GM21528 (cell line): ENCODE measurements at regions not wholly inside any gene's neighbourhood (a gene's known extent, or its start where the extent isn't known, plus 50 kb on each side); places are given as distances from the start of the nearest gene placed in this dataset.

ENCODE experiments used
- ATAC-seq: cut with Tn5 transposase; IDR thresholded peaks from one replicate; pipeline ENCODE4 v1.9.1; 2021; ENCODE audit warnings: mild to moderate bottlenecking, moderate library complexity; ENCODE audit not compliant: unreplicated experiment, low FRiP score

DNA sequence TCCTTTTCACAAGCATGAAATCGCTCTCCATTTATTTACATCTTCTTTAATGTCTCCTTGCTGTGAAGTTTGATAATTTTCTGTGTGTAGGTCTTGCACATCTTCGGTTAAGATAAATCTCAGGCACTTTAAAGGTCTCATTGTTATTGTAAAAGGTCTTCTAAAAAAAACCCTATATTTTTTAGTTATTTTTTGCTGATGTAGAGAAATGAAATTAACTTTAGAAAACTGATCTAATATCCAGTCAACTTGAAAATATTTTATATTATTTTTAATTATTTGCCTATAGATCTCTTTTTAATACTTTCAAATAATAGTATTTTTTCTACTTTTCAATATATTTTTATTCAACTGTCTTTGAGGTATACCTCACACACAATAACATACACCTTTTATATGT lies 169.4 kb downstream of the INSIG2 start:
- no peak for ATAC-seq

DNA sequence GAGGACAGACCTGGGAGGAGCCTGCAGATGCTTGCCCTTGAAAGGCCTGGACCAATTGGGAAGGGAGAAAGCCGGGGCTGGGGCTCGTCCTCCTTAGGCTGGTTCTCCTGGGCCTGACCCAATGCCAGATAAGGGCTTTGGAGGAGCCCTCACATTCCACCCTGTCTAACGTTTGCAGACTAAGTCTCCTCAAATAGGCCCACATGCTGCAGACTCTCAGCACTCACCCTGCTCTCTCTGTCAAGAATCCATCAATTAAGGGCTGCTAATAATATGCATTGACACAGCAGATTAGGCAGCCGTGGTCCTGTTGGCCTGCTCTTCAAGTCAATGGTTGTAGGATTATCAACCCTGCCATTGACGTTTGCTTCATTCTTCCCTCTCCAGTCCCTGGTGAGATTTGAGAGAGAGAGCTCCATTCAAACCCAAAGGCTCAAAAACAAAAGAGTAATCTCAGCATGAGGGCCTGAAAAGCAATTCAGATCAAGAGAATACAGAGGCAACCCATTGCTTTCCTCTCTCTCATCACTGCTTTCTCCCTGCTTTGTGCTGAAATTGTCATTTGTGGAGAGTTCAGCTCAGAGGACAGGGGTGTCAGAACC lies 167.6 kb downstream of the INSIG2 start:
- ATAC-seq = no peak

DNA sequence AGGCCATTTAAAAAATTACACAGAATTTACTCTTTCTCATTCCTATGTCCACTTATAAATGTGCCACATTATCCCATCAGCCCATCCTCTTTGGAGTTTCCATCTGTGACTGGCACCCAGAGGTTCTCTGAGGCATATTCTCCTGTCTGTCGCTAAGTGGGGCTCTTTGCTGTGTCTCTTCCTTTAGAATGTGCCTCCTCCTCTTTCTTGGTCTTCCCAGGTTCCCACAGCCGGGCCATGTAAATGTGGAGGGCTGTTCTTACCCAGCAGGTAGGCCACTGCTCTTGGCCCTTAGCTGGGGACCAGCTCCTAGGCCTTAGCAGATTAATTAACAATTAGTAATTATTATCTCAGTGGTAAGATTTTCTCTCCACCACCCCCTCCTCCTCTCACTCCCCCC lies 167.0 kb downstream of the INSIG2 start:
- ATAC-seq = no peak

DNA sequence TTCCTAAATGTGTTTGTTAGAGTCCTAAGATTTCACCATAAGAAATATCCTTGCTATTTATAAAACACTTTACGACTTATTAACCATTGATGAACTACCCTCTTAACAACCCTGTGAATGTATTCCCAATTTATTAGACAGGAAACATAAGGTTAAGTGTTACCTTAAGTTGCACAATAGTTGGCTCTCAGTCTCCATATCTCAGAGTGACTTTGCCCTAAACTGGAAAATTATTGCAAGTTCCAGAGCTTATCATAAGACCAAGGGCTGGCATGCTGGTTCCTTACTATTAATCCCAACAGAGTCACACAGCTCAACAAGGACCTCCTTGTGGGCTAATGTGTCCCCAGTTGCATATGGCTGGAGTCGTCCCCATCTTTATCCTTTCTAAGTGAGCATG lies 165.8 kb downstream of the INSIG2 start:
- no peak for ATAC-seq

DNA sequence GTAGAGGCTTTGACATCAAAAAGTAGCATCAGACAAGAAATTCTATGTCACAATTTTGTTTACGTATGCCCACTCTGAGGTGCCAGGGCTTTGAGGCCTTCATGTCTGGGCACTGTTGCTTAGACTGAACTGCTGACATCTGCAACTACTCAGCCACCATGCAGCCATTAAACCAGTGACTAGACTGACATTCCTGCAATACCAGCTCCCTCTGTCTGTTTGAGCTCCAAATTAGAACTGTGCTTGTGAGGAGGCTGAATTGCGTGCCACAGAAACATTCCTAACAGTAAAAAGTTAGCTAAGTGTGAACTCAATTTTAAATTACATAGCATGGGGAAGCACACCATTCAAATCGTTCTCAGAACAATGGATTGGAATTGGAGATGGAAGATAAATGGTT lies 163.2 kb downstream of the INSIG2 start:
- ATAC-seq = no peak

DNA sequence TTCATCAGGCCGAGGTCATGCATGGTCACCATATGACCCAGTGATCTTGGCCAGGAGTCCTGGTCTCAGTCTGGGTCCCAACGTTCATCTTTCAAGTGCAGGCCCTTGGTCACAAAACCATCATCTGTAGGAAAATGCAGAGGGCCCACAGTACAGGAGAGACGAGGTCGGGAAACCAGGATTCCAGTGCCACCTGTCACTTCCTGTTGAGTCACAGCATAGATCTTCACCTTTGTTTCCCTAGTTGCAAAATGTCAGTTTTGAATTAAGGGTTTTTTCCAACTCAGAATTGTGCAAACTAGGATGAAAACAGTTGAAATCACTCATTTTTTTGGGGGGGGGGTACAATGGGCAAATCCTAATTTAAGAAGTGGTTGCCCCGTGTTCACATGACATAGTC lies 162.2 kb downstream of the INSIG2 start:
- no peak for ATAC-seq

DNA sequence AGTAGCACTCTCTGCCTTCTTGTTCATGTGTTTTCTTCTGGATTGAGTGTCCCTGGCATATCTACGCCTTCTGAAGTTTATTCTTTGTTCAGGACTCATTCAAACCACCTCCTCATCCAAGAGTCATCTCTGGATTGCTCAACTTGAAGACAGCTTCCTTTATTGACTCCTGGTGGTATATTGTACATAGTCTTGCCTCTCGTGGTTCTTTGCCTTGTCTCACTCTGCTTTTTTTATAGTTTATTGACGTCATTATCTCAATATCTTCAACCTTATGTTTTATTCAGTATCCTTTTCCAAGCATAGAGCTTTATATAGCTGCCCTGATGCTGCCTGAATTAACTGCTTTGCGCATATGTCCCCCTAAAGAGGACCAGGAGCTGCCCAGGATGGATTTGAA lies 161.7 kb downstream of the INSIG2 start:
- no peak for ATAC-seq

DNA sequence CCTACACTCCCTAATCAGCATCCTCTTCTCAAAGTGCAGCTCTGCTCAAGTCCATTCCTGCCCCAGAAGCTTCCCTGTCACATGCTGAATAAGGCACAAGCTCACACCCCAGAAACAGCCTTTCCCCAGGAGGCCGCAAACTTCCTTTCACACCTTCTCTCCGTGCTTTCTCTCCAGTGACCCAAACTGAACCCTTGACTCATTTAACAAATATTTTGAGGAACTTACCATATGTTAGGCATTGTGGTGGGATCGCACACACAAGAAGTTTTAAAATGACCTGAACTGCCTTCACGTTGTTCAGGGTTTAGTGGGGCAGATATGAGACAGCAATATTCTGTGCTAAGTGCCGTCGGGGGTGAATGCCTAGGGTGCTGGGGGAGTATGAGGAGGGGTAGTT lies 161.3 kb downstream of the INSIG2 start:
- ATAC-seq = peak; percentile 71

DNA sequence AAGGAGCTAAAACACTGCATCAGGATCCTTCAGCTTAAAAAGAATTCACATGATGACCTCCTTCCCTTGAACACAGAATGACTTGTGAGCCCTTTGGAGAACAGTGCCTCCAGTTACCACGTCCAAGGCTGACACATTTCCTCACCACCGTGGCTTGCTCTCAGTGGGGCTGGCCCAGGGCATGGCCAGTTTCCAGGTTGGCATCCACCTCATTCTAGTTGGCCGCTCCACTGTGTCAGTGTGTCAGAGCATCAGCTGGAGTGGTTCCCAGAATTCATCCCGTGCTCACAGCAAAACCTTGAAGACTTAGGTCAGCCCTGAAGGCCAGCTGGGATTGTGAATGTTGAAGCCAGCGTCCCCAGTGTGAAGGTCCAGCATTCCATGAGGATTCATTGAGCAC lies 158.5 kb downstream of the INSIG2 start:
- no peak for ATAC-seq

DNA sequence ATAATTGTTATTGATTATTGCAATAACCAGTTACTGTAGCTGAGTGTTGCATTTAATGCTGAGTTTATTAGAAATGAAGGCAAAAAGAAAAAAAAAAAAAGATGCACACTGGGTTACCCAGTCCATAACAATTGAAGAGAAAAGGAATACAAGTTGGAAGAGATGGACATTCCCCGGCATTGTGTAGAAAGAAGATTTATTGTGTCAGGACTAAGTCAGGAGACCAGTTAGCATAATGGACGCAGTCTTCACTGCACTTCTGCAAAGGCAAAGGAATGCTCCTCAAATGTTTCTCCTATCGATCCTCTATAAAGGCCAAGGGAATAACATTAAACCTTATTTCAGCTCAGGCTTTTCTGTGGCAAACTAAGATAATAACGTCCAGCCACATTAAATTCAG lies 157.8 kb downstream of the INSIG2 start:
- ATAC-seq = no peak

DNA sequence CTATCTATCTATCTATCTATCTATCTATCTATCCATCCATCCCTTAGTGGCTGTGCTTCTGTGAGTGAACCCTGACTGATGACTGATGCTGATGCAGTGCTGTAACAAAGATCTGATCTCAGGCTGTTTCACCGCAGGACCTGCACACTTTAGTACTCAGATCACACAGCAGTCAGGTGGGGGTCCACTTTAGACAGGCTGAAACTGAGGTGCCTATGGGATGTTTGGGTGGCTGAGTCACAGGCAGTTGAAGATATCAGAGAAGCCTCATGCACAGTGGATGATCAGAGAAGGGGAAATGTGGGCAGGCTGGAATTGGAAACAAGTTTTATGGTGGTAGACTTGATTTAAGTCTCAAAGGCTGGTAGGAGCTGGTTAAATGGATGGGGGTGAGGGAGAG lies 156.4 kb downstream of the INSIG2 start:
- ATAC-seq = no peak

DNA sequence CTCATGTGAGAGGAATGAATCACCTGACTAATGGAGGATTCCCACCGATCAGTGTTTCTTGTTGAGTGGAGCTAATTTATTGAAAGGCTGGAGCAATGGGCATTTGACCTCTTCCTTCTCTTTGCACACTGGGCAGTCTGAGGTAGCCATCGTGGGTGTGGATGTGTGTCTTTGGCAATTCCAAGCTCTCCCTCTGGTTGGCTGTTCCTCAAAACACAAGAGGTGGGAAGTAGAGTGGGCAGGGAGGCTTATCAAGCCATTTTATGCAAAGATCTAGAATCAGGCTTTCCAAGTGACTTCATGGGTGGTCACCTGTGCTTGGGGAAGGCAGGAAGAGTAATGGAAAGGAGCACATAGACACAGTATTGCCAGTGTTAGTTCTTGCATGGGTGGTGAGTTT lies 154.8 kb downstream of the INSIG2 start:
- no peak for ATAC-seq

DNA sequence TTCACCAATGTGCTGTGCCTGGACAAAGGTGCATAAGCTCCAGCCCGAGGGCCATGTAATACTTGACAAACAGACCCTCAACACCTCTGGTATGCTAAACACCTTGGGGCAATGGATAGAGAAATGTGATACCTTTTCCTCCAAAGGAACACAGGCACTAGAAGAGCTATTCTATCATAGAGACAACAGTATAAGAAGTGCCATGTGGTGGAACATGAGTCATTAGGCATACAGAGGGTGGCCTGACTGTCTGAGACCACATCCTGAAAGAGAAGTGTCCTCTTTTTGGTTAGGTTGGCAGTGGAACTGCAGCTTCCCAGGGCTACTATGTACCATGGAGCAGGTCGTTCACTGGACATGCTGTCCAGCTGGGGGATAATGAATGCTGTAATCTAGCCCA lies 153.9 kb downstream of the INSIG2 start:
- no peak for ATAC-seq

DNA sequence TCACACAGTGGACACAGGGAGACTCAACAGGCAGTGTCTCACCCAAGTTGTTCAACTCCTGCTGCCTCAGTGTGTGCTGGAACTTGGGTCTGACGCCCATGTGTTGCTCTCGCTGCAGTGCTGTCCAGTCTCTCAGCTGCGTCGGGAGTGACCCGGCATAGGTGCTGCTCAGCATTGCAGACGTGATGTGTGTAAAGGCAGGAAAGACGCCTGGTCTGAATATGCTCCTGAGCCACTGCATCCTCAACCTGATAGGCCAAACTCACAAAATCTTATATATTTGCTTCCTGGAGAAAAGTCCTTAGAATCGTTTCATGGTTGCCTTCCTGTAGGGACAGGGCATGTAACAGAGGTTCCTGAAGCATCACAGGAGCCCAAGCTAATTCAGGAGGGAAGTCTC lies 152.9 kb downstream of the INSIG2 start:
- ATAC-seq = no peak

DNA sequence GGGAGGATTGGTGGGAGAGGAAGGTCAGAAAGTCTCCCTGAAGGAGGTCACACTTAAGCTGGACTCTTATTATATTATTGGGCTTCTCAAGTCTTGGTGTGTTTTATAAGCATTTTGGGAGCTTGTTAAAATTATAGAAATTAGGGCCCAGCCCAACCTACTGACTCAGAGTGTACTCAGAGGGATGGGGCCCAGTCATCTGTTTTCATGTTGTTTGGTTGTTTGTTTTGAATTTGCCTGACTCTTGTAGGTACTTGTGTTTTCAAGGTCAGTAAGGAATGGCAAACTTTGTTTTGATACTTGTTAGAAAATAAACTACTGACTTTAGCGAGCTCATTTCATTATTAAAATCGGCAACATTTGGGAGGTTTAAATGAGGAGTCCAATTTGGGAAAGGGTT lies 152.0 kb downstream of the INSIG2 start:
- no peak for ATAC-seq

DNA sequence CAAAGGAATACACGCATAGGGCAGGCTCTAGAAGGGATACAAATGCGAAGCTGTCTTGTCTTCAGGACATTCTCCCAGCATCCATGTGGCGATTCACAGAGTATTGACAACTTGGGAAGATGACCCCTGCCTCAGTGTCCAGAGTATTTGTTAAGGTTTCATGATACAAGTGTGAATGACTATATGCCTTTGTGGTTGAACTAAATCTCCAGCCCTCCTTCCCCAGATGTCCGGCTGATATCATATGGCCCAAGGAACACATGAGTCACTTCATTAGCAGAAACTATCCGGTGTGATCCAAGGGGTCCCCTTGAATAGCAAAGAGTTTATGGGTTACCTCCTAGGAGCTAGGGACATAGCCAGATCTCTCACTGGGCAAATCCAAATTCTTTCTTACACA lies 151.0 kb downstream of the INSIG2 start:
- no peak for ATAC-seq

DNA sequence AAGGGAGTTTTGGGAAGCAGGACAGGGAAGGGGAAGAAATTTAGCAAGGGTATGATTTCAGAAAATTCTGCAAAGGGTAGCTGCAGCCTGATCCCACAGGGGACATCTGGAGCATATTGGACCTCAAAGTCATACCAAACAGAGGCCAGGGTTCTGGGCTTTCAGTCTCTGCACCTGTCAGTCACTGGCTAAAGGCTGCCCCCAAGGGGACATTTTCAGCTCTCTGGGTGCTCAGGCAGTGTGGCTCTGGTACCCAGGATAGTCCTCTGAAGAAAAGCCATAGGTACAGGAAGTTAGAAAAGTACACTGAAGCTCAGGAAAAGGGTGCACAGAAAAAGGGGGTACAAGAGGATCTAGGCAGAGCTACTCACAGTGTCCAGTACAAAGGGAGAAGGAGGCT lies 149.2 kb downstream of the INSIG2 start:
- no peak for ATAC-seq

DNA sequence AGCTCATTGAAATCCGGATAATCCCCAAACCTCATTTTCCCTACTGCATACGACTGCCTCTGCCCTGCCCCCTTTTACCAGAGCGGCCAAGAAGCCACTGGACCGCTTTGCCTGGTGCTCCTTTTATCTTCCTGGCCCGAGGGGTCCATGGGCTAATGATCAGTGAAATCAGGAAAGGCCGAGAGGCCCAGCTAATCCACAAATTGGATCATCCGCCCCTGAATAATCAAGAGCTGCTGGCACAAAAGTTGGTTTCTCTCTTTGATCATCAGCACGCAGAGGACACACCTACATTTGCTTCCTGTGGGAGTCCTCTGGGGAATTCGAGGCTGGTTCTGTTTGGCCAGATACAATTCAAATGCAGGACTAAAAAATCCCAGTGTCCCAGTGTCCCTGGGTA lies 144.5 kb downstream of the INSIG2 start:
- ATAC-seq = no peak

DNA sequence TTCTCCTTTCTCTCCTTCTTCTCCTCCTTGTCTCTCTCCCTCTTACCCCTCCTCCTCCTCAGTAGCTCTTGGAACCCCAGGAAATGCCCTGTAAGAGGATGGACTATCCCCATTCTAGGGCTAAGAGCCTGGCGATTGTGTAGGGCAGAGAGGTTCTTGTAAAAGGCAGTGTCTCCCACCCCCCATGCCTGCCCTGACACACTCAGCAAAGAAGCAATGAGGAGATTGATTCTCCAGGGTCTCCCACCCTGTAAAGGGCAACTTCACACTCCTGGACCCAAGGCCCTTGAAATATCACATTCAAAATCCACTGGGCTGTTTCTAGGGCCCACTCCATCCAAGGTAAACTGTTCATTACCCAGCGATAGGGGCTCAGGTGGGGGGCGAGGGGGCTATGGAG lies 144.1 kb downstream of the INSIG2 start:
- ATAC-seq = no peak

DNA sequence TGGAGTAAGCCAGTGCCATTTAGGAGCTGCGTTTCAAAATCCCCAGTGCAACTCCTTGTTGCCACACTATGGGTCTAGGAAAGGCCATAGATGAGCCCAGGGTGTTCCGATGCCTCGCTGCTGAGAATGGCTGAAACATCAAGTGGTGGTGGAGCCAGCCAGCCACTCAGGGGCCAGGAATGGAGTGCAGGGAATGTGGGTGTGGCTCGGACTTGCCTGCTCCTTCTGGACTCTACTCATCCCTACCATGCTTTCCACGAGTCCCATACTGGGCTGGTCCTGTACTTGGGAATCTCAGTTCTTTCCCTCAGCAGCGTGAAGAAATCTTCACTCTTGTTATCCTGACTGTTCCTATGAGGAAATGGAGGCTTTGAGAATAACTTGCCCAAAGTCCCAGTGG lies 143.5 kb downstream of the INSIG2 start:
- ATAC-seq = no peak

DNA sequence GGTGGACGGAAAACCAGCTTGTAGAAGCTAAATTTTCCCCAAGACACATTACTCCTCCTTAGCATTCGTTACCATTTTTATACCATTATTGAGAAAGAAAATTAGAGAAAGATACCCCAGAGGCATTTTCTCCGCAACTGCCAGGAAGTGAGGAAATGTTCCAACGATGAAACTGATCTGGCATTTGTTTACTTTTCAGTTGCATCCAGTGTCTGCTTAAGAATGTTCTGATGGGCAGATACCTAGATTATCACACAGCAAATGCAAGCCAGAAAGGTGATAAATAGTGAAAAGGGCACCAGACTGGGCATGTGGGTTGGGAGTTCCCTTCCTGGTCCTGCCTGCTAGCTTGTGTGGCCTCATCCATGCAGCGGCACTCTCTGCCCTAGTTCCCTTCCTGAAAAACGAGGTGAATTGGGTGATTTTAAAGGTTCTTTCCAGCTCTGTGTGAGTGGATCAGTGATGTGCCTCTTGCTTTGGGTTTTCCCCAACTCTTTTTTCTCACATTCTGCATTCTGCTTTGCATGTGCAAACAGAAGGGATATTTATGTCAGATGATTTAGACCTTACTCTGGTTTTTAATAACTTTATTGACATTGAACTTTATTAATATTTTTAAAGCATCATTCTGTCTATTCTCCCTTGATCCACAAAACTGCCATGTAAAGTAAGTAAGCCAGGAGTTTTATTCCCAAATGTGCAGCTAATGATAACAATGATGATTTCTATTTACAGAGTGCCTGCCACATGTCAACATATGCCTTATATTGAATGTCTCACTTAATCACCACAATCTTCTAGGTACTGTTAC lies 139.6 kb downstream of the INSIG2 start:
- no peak for ATAC-seq

DNA sequence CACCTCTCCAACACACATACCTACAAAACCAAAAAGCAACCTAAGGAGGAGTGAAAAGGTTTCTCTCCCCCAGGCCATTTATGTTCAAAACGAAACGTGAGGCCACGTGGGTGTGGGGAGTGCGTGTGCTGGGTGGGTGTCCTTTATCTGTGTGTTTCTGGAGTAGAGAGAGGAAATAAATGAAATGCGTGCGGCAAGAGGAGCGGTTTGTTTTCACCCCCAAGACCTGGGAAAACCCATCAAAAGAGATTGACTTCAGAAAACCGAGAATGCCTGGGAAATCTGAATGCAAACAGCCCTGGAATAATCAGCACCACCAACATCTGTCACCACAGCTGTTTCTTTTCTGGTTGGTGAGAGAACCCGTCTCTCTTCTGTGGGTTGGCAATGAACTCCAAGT lies 137.4 kb downstream of the INSIG2 start:
- ATAC-seq = no peak
